Non-pigmented ciliary epithelial cell (primary cell): ENCODE measurements at regions not wholly inside any gene's neighbourhood (a gene's known extent, or its start where the extent isn't known, plus 50 kb on each side); places are given as distances from the start of the nearest gene placed in this dataset.
"Not testable (repeated sequence)": the region's sequence is repeated elsewhere in the genome, so short reads cannot be mapped to it uniquely, and the experiment has no call there.

ENCODE experiments used
- DNase-seq: peaks from one replicate; pipeline ENCODE4 v3.0.0-alpha.2; 2010; ENCODE audit warnings: low read depth

DNA sequence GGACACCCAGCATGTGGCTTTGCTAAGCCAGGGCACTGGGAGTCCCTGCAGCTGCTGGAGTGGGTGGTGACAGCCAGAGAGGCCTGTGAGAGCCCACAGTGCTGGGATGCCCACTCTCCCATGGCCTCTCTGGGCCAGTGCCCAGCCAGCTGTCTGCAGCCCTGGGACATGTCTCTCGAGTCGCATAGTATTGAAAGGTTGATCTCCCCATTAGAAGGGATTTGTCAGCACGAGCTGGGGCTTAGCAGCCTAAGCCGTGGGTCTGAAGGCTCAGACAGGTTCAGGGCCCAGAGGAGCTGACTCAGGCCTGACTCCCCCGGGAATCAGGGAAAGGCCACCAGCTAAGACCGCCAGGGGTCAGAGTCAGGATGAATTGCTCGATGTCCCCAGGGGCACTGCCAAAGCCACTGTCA is 53.5 kb downstream of the FOXD2 start:
- no peak for DNase-seq

DNA sequence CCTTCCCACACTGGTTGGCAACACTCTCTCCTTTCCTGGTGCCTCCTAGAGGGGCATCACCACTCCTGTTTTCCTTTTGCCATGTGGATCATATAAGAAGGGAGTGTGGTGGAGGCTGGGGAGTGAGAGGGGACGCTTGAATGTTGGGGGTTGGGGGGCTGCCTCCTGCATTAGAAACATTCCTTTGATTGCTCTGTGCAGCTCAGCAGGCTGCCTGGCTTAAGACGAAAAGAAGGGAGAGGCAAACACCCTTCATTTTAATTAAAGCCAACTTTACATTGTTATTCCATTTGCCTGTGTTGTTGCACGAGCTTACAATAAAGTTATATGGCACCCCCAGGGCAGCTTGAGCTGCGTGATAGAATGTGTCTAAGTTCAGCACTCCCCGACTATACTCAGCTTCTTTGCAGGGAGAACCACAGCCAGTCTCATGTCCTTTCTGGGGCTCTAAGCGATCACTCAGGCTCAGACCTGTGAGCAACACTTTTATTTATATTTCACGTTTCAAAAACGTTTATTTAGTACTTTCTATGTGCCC is 57.4 kb downstream of the FOXD2 start:
- no peak for DNase-seq

DNA sequence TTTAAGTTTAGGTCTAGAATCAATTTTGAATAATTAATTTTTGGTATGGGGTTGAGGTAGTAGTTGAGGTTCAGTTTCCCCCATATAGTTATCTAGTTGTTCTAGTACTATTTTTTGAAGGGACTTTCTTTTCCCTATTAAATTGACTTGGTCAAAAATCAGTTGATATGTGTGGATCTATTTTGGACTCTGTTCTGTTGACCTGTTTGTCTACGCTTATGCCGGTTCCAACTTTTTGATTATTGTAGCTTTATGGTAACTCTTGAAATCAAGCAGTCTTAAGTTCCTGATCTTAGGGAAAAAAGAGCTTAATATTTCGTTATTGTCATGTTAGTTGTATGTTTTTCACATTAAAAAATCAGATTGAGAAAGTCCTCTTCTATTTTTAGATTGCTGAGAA is 60.7 kb downstream of the FOXD2 start:
- no peak for DNase-seq

DNA sequence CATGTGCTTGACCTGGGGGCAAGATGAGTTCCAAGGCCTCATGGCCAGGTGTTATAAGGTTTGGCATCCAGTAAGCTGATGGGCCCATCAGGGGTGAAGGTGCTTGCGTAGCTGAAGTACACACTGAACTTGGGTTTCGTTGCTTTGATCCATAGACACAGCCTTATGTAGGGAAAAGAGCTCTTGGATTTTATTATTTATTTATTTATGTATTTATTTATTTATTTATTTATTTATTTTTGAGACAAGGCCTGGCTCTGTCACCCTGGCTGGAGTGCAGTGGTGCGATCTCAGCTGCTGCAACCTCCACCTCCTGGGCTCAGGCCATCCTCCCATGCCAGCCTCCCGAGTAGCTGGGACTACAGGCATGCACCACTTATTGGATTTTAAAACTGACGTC is 63.2 kb downstream of the FOXD2 start:
- DNase-seq = no peak

DNA sequence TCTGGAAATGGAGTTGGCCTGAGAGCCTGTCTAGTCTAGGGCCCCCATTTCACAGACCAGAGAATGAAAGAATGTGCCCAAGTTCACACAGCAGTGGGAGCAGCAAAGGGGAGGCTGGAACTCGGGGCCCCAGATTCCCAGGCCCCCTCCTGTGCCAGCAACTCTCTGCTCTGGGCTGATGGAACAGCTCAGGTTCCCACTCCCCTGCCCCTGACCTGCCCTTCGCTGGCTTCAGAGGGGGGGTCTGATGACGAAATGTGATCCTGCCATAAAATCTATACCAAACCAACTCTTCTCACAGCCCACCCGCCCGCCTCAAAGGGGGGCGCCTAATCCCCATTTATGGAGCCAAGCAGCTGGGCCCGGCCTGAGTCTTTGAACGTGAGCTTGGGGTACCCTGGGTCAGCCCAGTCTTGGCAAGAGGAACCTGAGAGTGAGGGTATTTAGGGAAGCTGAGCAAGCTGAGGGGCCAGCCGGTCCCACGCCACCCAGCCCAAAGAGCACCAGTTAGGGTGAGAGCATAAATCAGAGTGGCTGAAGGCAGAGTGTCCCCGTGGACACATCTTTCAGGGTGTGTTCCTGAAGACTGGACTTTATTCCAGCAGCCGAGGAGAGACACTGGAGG is 65.0 kb downstream of the FOXD2 start:
- no peak for DNase-seq

DNA sequence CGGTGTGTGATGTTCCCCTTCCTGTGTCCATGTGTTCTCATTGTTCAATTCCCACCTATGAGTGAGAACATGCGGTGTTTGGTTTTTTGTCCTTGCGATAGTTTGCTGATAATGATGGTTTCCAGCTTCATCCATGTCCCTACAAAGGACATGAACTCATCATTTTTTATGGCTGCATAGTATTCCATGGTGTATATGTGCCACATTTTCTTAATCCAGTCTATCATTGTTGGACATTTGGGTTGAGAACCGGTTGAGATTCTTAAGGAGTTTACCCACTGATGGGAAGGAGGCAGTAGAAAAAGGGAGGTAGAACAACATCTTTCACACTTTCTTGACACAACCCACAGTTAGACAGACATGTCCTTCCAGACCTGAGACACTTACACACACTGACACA is 67.0 kb downstream of the FOXD2 start:
- not testable (repeated sequence) for DNase-seq

DNA sequence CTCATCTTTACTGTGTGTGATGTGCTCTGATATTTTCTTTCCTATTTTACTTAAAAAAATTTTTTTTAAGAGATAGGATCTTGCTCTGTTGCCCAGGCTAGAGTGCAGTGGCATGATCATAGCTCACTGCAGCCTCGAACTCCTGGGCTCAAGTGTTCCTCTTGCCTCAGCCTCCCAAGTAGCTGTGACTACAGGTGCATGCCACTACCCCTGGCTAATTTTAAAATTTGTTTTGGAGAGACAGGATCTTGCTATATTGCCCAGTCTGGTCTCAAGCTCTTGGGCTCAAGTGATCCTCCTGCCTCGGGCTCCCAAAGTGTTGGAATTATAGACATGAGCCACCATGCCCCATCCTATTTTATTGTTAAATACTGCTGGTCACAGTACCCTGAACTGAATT is 67.4 kb downstream of the FOXD2 start:
- DNase-seq = no peak

DNA sequence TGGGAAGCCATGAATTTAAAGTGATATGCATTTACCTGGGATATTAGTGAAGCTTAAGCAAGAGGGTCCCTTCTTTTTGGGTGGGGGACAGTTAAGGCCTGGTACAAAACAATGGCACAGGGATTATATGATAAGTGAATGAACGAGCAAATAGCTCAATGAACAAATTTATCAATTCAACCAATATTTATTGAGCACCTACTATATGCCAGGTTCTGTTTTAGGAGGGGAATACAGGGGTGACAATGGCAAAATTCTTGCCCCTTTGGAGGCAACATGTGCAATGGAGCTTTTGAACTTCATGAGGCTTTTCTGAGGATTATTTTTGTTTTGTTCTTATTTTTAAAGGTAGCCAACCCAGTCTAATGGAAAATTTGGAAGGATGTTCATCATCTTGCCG is 68.2 kb downstream of the FOXD2 start:
- DNase-seq = no peak

DNA sequence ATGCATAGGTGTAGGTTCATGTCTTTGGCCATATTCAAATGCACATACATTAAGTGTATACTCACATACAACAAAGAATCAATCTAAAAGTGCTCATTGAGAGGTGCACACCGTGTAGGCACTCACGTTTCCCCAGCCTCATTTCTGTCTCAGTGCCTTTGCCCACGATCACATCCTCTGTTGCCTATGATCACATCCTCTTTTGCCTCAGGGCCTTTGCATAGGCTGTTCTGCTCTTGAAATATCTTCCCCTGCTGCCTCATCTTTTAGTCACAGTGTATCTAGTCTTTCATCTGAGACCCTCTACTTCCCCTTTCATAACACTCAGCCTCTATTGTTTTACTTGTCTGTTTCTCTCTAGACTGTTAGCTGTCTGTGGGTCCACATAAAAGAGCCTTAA is 69.3 kb downstream of the FOXD2 start:
- DNase-seq = no peak

DNA sequence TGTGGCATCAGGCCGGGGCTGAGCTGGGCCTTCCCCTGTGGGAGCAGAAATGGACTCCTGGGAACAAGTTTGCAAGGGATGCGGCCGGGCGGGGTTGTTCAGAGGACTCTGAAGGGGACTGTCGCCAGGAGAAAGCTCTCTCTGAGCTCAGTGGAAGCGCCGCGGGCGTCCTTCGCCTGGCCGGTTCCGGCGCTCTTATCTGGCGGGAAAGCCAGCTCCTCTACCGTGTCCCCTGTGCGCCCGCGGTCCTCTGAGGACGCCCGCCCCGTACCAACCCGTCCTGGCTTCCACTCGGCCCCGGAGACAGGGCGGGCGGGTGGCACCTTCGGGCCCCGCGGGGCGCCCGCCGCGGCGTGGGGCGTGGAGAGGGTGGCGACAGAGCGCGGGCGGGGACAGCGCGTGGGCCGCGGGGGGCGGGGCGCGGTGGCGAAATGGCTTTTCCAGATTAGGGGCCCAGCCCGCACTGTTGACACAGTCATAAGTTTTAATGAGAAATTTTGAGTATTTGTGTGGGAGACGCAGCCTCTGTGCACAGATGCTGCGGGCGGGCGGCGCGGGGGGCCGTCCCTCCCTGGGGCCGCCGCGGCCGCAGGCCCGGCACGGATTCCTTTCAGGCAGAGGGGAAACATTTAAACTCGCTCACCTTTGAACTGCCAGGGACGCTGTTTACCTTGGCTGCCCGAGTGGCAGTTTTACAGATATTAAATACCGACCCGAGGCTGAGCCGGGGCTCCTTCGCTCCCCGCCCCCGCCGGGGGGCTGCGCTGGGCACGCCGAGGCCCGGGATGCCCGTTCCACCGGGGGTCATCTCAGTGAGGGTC is 70.2 kb downstream of the FOXD2 start:
- no peak for DNase-seq

DNA sequence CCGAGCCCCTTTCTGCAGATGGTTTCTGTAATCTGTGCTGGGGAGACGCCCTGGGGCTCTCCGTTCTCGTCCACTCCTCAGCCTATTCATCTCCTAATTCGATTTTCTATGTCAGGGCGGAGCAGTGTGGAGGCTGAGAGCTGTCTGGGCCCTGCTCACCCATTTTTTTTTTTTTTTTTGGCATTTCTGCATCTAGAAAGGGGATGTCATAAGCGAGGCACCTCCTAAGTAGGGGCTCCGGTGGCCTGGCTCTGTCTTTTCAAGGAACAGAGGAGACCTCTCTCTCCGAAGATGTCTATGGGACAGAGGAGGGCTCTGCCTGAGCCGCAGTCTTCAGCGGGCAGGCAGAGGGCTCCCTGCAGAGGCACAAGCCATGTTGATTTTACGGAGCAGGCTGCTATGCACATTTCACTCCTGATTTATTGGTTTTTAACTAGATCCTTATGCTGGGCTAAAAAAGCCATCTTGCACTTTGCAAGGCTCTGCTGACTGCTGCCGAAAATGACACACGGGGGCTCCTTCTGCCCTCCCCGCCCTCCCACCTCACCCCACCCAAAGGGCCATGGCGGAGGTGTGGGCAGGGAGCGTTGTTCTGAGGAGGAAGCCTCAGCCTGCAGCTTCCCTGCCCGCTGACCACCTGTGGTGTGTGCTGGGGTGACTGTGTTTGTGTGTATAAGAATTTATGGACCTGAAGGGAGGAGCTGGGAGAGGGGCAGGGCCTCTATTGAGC is 71.0 kb downstream of the FOXD2 start:
- DNase-seq = no peak

DNA sequence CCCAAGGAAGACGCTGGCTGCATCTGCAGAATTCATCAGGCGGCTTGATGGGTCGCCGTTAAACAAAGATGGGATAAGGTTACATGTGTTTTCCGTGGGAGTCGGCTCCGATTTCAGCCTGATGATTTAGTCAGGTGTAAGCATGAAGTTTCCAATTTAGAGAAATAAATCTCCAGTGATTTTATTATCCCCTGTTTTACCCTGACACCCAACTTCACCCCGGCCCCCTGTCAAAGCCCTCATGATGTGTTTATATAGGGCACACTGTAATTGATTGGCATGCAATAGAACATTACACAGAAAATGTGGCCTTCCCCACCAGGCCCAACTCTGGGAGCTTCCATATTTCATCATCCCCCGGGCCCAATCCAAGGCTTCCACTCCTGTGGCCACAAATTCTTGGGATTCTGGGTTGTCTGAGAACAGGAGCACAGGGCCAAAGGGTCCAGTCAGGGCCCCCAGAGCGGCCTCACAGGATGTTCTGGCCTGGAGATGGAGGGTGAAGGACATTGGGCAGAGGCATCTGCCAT is 72.5 kb downstream of the FOXD2 start:
- DNase-seq = no peak

DNA sequence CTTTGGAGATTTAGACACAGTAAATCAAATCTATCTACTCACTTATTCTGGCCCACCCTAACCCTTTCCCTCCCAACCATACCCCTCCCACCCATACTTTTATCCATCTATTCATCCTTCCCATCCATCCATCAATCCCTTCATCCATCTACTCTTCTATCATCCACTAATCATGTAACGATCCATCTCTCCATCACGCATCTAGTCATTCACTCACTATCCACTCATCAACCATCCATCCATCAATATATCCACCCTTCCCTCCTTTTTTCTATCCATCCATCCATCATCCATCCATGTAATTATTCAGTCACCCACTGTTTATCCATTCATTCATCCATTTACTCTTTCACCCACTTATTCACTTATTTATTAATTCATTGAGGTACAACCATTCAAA is 74.0 kb downstream of the FOXD2 start:
- no peak for DNase-seq

DNA sequence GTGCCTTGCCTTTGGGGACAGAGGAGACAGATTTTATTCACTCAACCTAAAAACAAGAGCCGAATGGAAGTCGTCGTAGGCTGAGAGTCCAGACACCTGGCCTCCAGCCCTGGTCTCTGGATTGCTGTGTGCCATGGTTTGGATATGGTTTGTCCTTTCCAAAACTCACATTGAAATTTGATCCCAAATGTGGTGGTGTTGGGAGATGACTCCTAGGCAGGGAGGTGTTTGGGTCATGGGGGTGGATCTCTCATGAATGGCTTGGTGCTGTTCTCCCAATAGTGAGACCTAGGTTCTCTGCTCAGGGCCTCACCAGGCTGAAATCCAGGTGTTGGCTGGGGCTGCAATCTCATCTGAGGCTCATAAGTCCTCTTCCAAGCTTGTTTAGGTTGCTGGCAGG is 75.5 kb downstream of the FOXD2 start:
- DNase-seq = no peak

DNA sequence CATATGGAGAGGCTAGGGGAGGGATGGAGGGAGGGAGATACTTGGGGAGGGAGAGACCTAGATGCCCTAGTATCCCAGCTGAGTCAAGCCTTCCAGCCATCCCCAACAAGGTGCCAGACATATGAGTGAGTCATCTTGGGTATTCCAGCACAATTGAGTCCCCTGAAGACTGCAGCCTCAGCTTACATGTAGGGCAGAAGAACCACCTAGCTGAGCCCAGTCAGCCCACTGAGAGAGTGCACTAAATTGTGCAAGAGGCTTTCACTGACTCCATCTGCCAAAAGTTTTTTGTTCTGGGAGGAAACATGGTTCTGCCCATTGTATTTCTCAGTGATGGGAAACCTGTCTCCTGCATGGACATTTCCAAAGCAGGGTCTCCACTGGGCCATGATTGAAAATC is 76.4 kb downstream of the FOXD2 start:
- DNase-seq = no peak

DNA sequence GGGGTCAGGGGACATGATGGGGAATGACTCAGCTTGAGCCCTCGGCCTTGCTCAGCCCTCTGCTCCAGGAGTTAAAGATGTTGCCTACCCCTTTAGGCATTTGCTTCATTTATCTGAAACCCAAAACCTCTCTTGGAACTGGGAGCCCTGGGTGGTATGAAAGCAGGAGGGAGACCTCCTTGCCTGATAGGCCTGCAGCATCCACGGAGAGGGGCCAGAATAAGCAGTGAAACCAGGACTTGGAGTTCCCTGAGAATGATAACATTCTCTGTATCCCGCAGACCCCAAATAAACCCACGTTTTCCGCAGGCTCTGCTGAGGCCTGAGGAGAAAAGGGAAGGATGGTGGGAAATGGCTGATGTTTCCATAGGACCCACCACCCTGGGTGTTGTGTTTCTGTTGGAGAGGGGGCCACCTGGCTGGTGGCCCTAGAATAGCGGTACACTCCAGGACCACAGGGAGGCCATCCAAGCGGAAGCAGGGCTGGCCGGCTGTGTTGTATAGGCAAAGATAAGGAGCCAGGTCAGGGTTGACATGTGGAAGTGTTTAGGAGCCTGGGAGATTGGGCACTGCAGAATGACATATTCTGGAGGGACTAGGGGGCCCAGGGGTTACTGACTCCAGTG is 77.4 kb downstream of the FOXD2 start:
- DNase-seq = no peak

DNA sequence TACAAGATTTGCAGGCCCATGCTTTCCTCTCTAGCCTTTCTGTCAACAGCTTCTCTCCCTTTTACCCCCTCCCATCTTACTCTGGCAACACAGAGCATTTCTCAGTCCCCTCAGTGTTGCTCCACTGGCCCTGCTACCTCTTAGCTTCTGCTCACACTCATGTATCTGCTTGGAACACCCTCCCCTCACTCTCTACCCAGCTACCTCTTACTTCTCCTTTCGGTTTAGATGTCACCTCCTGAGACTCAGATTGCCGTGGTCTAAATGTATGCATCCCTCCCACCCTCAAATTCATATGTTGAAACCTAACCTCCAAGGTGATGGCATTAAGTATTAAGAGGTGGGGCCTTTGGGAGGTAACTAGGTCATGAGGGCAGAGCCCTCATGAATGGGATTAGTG is 80.1 kb downstream of the FOXD2 start:
- no peak for DNase-seq

DNA sequence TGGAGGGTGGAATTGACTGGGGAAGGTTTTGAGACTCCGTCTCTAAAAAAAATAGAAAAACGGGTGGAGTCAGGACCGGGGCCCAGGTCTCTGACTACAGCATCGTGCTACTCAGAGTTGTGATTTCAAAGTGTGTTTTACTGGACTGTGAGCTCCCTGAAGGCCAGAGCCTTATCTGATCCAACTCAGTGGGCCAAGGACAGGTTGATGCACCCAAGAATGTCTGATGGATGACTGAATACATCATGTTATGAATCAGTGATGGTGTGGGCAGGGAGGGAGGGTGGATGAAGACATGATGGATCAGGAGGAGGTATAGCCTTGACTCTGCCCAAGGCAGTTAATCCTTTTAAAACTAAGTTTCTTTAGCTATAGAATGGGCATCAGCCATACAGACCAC is 81.6 kb downstream of the FOXD2 start:
- no peak for DNase-seq

DNA sequence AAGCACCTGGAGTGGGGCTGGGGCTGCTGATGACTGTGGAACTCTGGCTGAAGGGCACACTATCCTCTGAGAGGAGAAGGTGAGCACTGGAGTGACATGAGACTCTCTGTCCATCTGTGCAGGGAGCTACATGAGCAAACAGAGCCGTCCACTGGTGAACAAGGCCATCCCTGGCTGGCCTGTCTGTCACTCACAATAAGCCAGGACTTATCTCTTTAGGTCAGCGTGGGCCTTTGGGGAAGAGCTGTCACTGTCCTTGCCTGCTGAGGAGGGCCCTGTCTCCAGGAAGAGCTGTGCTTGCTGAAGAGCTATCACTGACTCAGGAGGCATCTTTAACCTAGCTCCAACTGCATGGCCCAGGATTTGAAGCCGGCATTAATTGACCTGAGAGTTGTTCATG is 82.1 kb downstream of the FOXD2 start:
- DNase-seq = no peak

DNA sequence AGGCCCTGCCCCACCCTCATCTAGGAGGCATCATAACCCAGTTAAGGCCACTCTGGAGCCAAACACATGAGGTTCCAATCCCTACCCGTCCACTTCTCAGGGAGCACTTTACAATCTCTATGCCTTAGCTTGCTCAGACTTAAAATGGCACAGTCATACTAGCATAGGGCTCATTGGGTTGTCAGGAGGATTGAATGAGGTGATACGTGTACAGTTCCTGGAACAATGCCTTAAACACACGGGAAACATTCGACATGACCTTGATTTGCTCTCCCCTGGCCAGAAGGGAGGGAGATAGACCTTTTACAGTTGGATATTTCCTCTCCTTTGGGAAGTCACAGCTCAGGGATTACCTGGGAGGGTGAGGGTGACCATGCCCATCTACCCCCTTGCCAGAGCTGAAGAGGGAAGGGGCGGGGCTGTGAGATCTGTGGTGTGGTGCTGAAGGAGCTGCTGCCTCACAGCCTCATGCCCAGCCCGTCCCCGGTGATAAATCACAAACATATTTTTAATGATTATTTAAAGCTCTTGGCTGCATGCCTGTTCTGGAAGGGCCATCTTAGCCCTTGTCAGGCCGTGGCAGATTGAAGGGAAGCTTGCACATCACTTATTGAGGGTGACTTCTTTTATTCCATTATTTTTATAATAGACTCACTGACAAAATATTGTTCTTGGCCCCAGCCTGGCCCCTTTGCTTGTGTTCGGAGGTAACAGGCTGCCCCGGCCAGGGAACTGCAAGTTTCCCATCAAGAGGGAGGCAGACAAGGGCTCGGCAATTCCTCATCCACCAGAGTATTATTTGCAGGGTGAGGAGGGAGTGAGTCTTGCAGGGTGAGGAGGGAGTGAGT is 83.4 kb downstream of the FOXD2 start:
- DNase-seq = no peak
